Heart left ventricle (tissue), 13 donors: ENCODE measurements at regions not wholly inside any gene's neighbourhood (a gene's known extent, or its start where the extent isn't known, plus 50 kb on each side); places are given as distances from the start of the nearest gene placed in this dataset.

Experiments
- CTCF ChIP-seq, 12 donors: fragments of 200-600 bp; sonication (generic) in 4 of 12; IDR thresholded peaks; one replicate each; pipeline versions ENCODE4 v1.5.0 to v1.8.0; 2018 to 2022; ENCODE audit warnings: antibody characterized with exemption in 12 of 12, mild to moderate bottlenecking in 5 of 12
- POLR2A ChIP-seq, 2 donors: fragments of 450-650 bp; IDR thresholded peaks; one replicate each; pipeline ENCODE4 v1.6.1; 2017; ENCODE audit warnings: antibody characterized with exemption in 2 of 2, mild to moderate bottlenecking in 2 of 2, moderate library complexity in 2 of 2
- donor health status: ischemic (EF 13 %, LVEDD 7.1; RV severe dilation, severe dysfunction).
- donor health status: DM: no; HTN: yes; CAD: no.
- donor health status: DM: no; HTN: no; CAD: no.
- donor health status: ischemic (EF 25% LVEDD 6.9; RV normal size, moderate dysfunction).
- donor health status: ischemic (EF 25% LVEDD 5.7; RV mildly dilated, moderate dysfunction).
- donor health status: ischemic (EF 35%, LVEDD 5.7; RV mildly dilated, moderate dysfunction).
- donor health status: nonischemic (EF 11% LVEDD 7.7; RV severe dilation, severe dysfunction).
- donor health status: DM: yes; HTN: yes; CAD: no.
- donor health status: PGD.
- donor health status: ischemic (EF 29% LVEDD 5.4; RV normal size, mild dysfunction).
- donor health status: nonischemic (EF 23%, LVEDD 6.1; RV moderate dilation, normal function).

GRCh38 chr1:220409771-220410595 lies 118.0 kb upstream of the MARK1 start:
- TF ChIP-seq CTCF (IDR thresholded peaks at IDR 0.05) (no peak), POLR2A (IDR thresholded peaks at IDR 0.05) (no peak)
